Coronary artery (tissue), 2 donors: ENCODE measurements at regions not wholly inside any gene's neighbourhood (a gene's known extent, or its start where the extent isn't known, plus 50 kb on each side); places are given as distances from the start of the nearest gene placed in this dataset.

Source experiments
- DNase-seq: peaks from one replicate; pipeline ENCODE4 v3.0.0-alpha.2; 2017; ENCODE audit warnings: low spot score
- H3K27ac ChIP-seq, 2 donors: fragments of 200-600 bp; sonication (generic); one replicate each; pipeline ENCODE4 v1.5.1; 2016 to 2019
- H3K4me3 ChIP-seq: fragments of 200-600 bp; sonication (generic); 2 replicates; pipeline ENCODE4 v1.5.1; 2016; ENCODE audit warnings: mild to moderate bottlenecking, moderate library complexity
- TF ChIP-seq, protein P1 (sequence below): fragments of 200-600 bp; sonication (generic); IDR thresholded peaks from one replicate; pipeline ENCODE4 v1.5.1; 2019; ENCODE audit warnings: antibody characterized with exemption

DNA sequence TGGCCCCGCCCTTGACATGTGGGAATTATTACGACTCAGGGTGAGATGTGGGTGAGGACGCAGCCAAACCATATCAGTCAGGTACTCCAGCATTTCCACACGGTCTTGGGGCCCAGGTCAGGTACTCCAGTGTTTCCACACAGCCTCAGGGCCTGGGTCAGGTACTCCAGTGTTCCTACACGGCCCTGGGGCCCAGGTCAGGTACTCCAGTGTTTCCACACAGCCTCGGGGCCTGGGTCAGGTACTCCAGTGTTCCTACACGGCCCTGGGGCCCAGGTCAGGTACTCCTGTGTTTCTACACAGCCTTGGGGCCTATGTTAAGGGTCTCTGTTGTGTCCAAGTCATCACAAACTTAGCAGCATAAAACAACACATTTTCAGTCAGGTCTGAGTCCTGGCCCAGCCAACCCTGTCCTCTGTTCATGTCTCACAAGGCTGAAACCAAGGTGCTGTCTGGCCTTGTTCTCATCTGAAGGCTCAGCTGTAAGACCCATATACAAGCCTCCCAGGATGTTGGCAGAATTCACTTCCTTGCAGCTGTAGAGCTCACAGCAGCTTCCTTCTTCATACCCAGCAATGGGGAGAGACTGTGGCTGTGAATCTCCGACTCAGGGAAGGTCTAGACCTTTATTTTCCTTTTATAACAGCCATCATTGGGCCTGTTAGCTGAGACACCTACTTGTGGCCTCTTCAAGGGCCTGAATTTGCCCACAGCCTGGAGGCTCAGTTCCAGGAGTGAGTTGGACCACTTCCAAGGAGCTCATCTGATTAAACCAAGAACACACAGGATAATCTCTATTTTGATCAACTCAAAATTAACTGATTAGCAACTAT lies 107.6 kb upstream of the SFSWAP start:
- TF ChIP-seq, protein P1, sequence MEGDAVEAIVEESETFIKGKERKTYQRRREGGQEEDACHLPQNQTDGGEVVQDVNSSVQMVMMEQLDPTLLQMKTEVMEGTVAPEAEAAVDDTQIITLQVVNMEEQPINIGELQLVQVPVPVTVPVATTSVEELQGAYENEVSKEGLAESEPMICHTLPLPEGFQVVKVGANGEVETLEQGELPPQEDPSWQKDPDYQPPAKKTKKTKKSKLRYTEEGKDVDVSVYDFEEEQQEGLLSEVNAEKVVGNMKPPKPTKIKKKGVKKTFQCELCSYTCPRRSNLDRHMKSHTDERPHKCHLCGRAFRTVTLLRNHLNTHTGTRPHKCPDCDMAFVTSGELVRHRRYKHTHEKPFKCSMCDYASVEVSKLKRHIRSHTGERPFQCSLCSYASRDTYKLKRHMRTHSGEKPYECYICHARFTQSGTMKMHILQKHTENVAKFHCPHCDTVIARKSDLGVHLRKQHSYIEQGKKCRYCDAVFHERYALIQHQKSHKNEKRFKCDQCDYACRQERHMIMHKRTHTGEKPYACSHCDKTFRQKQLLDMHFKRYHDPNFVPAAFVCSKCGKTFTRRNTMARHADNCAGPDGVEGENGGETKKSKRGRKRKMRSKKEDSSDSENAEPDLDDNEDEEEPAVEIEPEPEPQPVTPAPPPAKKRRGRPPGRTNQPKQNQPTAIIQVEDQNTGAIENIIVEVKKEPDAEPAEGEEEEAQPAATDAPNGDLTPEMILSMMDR = no peak

DNA sequence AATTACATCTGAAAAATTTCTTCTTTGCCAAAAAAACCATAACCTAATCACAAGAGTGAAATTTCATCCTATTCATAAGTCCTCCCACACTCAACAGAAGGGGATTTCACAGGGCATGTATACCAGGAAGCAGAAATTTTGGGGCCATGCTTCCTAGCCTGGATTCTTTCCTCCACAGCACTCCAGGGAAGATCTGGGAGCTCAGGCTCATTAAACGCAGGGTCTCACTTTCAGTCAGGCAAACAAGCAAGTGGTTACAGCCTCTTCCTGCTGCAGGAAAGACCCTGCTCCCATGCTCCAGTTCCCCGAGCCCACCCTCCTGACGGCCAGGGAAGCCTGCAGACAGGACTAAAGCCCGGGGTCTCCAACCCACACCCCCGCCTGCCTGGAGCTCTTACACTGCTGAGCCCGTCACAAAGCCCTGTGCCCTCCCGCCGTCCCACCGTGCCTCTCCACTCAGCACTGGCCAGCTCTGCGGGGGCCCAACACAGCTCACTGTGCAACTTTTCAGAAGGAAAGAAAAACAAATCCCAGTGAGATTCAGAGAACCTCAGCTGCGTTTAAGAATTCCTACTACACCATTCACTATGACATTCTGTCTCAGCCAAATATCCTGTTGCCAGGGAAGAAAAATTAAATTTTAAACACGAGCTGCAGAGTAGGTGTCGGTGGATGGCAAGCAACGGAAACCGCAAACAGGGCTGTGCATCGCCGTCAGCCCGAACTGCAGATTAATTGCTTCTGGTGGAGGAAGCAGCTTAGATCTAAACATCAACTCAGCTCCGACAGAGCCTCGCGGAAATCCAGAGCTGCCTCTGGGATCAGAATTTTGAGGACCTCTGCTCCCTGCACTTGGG lies 106.7 kb upstream of the SFSWAP start:
- Histone ChIP-seq H3K27ac (no peak overlapping the region), H3K4me3 (no peak overlapping the region)
- TF ChIP-seq, protein P1 = no peak
- DNase-seq = no peak

More for the DNA sequence above, 107.6 kb upstream of the SFSWAP start:
- no peak overlapping the region for H3K4me3 ChIP-seq
- no peak overlapping the region for H3K27ac ChIP-seq
- no peak for DNase-seq

GRCh38 chr12:131604859-131605258 lies 106.0 kb upstream of the SFSWAP start:
- Histone ChIP-seq H3K4me3 (no peak overlapping the region), H3K27ac (no peak overlapping the region)
- TF ChIP-seq, protein P1 = no peak
- DNase-seq = no peak

DNA sequence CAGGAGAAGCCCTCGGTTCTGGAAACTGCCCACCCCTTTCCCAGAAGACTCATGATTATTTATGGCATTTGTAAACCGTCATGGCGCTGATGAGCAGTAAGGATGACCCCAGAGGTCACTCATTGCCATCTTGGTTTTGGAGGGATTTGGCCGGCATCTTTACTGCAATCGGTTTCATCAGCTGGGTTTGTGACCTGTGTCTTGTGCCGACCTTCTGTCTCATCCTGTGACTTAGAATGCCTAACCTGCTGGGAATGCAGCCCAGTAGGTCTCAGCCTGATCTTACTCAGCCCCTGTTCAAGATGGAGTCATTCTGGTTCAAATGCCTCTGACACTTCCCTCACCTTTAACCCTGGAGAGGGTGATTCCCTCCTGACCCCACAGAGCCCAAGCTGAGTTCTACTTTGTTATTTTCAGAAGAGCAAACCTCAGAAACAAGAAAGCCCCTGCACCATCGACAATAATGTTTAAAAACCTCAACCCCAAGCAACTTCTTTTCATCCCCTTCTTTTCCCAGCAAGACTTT lies 105.5 kb upstream of the SFSWAP start:
- DNase-seq = no peak
- H3K27ac ChIP-seq = no peak overlapping the region
- TF ChIP-seq, protein P1 = no peak
- H3K4me3 ChIP-seq = no peak overlapping the region

- no peak overlapping the region for H3K4me3 ChIP-seq
- TF ChIP-seq, protein P1 = no peak
- no peak overlapping the region for H3K27ac ChIP-seq
- no peak for DNase-seq
Observed at GRCh38 chr12:131606218-131606901, 104.5 kb upstream of the SFSWAP start.

DNA sequence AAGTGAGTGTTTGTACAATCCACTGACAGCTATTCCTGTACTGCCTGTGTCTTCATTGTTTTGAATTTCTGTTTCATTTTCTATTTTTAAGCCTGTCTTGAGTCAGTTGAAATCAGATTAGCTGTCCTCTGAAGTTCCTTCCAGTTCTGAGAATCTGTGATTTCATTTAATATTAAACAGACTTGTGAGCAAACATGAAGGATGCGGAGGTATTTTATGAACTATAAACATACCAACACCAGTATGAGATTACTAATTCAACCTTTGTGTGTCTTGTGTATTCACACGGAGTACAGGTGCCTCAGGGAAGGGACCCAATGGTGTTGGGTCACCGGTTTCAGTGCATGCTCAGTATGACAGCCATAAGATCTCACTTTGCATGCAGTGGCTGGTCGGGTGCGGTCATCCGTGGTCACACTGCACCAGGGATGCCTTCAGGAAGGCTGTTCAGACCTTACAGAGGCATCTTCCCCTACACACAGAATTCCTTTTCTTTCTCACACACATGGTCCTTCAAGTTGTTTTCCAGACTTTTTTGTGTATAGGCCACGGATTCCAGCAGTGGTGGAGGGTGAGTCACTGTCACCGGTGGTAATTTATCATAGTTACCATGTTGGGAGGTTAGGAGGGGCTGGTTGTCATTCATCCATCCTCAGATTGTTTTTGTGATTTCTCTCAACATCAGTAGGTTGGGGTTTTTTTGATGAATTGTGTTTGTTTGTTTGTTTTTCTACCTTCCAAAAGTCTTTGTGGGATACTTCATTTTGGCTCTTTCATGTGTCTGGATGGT lies 103.0 kb upstream of the SFSWAP start:
- TF ChIP-seq, protein P1 = no peak
- Histone ChIP-seq H3K27ac (no peak overlapping the region), H3K4me3 (no peak overlapping the region)
- no peak for DNase-seq
